GM10248 (cell line): ENCODE measurements at regions not wholly inside any gene's neighbourhood (a gene's known extent, or its start where the extent isn't known, plus 50 kb on each side); places are given as distances from the start of the nearest gene placed in this dataset.

Experiments used
- CTCF ChIA-PET: fragments of 300-600 bp; sonication (Branson Sonifier 250); formaldehyde crosslinking; extraction: SDS; loops from one replicate; lab custom pipeline; 2021; ENCODE audit warnings: antibody characterized with exemption; lab: Yijun Ruan, JAX
- POLR2A ChIA-PET: fragments of 350-650 bp; sonication (Branson Sonifier 250); formaldehyde crosslinking; extraction: SDS; loops from one replicate; lab custom pipeline; 2020; ENCODE audit warnings: antibody characterized with exemption; lab: Yijun Ruan, JAX
- DNase-seq: peaks from one replicate; pipeline ENCODE4 v3.0.0; 2012; ENCODE audit errors: extremely low spot score
- CTCF ChIP-seq: IDR thresholded peaks from 2 replicates; pipeline ENCODE4 v1.5.1; 2012; ENCODE audit warnings: mild to moderate bottlenecking, low read depth; ENCODE audit errors: extremely low read depth, missing control alignments, control extremely low read depth

- DNase-seq: no peak
- CTCF ChIA-PET: no interaction called here
- TF ChIP-seq CTCF: no peak
- POLR2A ChIA-PET: no interaction called here
Measured at GRCh38 chr2:45253151-45253550, 243.9 kb upstream of the SIX2 start.

GRCh38 chr2:45250176-45250575, 240.9 kb upstream of the SIX2 start:
- no peak for TF ChIP-seq CTCF
- ChIA-PET POLR2A (no interaction called here), CTCF (no interaction called here)
- no peak for DNase-seq

GRCh38 chr2:45248214-45248613, 239.0 kb upstream of the SIX2 start:
- CTCF ChIA-PET: interaction anchor here (1.3 kb wide), 1 partner anchor 41 kb away, joined by 3 read pairs; no protein-coding TSS in a partner anchor
- no peak for DNase-seq
- POLR2A ChIA-PET: interaction anchor here (0.6 kb wide), 1 partner anchor 85 kb away, joined by 4 read pairs; no protein-coding TSS in a partner anchor
- TF ChIP-seq CTCF: no peak

GRCh38 chr2:45244928-45245327, 235.7 kb upstream of the SIX2 start:
- POLR2A ChIA-PET: no interaction called here
- DNase-seq: no peak
- CTCF ChIA-PET: no interaction called here
- no peak for TF ChIP-seq CTCF

GRCh38 chr2:45242161-45242741, 233.0 kb upstream of the SIX2 start:
- TF ChIP-seq CTCF: no peak
- ChIA-PET CTCF (interaction anchor here (0.6 to 1.1 kb wide), 2 partner anchors 18 to 42 kb away, joined by 3 read pairs; no protein-coding TSS in a partner anchor), POLR2A (no interaction called here)
- no peak for DNase-seq

- TF ChIP-seq CTCF: no peak
- CTCF ChIA-PET: no interaction called here
- POLR2A ChIA-PET: no interaction called here
- DNase-seq: no peak
Measured at GRCh38 chr2:45241061-45241561, 231.9 kb upstream of the SIX2 start.
